ENCODE measurements at regions not wholly inside any gene's neighbourhood (a gene's known extent, or its start where the extent isn't known, plus 50 kb on each side); places are given as distances from the start of the nearest gene placed in this dataset.

- no peaks in the 10 kb centered on the region for H3K4me1 ChIP-seq (ENCODE audit: control insufficient read depth in 3 of 3, insufficient read depth in 3 of 3, low read length in 3 of 3)
- H3K27me3 ChIP-seq (ENCODE audit: control insufficient read depth in 3 of 3, insufficient read depth in 3 of 3, low read length in 3 of 3), result peaks cover 0 to 3% (median 3%) of the 10 kb centered on the region in 3 donors
- H3K9me3 ChIP-seq (ENCODE audit: control insufficient read depth in 3 of 3, low read length in 3 of 3), result no peaks in the 10 kb centered on the region
- no peaks in the 10 kb centered on the region for H3K36me3 ChIP-seq (ENCODE audit: control insufficient read depth in 3 of 3, insufficient read depth in 3 of 3, low read length in 3 of 3)
- no peak overlapping the region for H3K9ac ChIP-seq (ENCODE audit: low read depth in 1 of 3, low read length in 3 of 3)
- H3K27ac ChIP-seq (ENCODE audit: low read depth, low read length), result no peak overlapping the region
- H3K4me3 ChIP-seq (ENCODE audit: low read length in 3 of 3), result no peak overlapping the region
These were observed 385.9 kb downstream of the RASEF start for GRCh38 chr9:82677086-82677485.

DNA sequence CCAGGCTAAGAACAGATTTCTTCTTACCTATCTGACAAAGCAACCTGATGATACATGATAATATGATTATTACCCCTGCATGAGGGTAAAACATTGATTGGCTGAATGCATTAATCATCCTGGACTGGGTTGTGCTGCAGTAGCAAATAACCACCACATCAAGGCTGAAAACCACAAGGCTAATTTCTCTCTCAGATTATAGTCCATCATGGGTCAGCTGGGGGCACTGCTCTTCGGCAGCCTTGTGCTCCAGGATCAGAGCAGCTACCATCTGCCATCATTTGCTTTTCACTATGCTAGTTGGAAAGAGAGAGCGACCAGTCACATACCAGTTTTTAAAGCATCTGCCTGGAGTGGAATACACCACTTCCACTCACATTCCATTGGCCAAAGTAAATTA is 383.5 kb downstream of the RASEF start:
- no peak overlapping the region for H3K27ac ChIP-seq (ENCODE audit: low read depth, low read length)
- no peaks in the 10 kb centered on the region for H3K9me3 ChIP-seq (ENCODE audit: control insufficient read depth in 3 of 3, low read length in 3 of 3)
- peaks cover 0 to 3% (median 3%) of the 10 kb centered on the region in 3 donors for H3K27me3 ChIP-seq (ENCODE audit: control insufficient read depth in 3 of 3, insufficient read depth in 3 of 3, low read length in 3 of 3)
- H3K4me3 ChIP-seq (ENCODE audit: low read length in 3 of 3), result no peak overlapping the region
- no peak overlapping the region for H3K9ac ChIP-seq (ENCODE audit: low read depth in 1 of 3, low read length in 3 of 3)
- no peaks in the 10 kb centered on the region for H3K4me1 ChIP-seq (ENCODE audit: control insufficient read depth in 3 of 3, insufficient read depth in 3 of 3, low read length in 3 of 3)
- H3K36me3 ChIP-seq (ENCODE audit: control insufficient read depth in 3 of 3, insufficient read depth in 3 of 3, low read length in 3 of 3), result no peaks in the 10 kb centered on the region

DNA sequence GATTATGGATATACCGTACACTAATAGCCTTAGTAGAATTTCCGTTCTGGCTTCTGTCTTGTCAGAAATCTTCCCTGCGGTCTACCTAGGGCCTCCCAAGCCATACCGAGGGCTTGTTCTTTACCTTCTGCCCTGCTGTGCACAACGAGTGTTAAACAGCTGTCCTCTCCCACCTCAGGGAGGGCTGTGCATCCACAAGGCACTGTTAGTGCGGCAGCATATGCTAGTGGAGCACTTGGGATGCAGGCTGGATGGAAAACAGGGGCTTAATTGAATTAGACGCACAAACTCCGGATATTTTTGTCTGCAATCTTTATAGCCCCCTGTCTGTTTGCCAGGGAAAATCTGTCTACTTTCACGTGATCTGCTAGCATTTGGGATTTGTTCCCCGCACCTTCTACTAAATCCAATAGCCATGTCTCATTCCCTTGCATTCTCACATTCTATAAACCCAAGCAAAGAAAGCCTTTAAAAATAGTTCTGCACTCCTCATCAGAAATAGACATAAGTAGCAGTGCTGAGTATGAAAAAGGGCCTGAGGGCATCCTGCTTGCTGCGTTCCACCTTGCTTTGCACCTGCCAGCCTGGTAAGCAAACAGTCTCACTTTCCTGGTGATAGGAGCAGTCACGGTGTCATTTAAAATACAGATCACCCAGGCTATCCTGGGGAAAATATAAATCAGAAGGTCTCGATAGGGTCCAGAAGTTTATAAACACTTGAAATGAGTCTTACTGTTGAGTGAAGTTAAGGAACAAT is 382.6 kb downstream of the RASEF start:
- H3K4me1 ChIP-seq (ENCODE audit: control insufficient read depth in 3 of 3, insufficient read depth in 3 of 3, low read length in 3 of 3), result no peaks in the 10 kb centered on the region

GRCh38 chr9:82681809-82682208 is 381.1 kb downstream of the RASEF start:
- Histone ChIP-seq H3K9ac (ENCODE audit: low read depth in 1 of 3, low read length in 3 of 3) (no peak overlapping the region), H3K4me1 (ENCODE audit: control insufficient read depth in 3 of 3, insufficient read depth in 3 of 3, low read length in 3 of 3) (no peaks in the 10 kb centered on the region), H3K9me3 (ENCODE audit: control insufficient read depth in 3 of 3, low read length in 3 of 3) (no peaks in the 10 kb centered on the region), H3K27me3 (ENCODE audit: control insufficient read depth in 3 of 3, insufficient read depth in 3 of 3, low read length in 3 of 3) (peaks cover 0 to 3% (median 3%) of the 10 kb centered on the region in 3 donors), H3K27ac (ENCODE audit: low read depth, low read length) (no peak overlapping the region), H3K36me3 (ENCODE audit: control insufficient read depth in 3 of 3, insufficient read depth in 3 of 3, low read length in 3 of 3) (no peaks in the 10 kb centered on the region), H3K4me3 (ENCODE audit: low read length in 3 of 3) (no peak overlapping the region)

More for the DNA sequence above, 382.6 kb downstream of the RASEF start:
- Histone ChIP-seq H3K27ac (ENCODE audit: low read depth, low read length) (no peak overlapping the region), H3K9ac (ENCODE audit: low read depth in 1 of 3, low read length in 3 of 3) (no peak overlapping the region), H3K27me3 (ENCODE audit: control insufficient read depth in 3 of 3, insufficient read depth in 3 of 3, low read length in 3 of 3) (peaks cover 0 to 3% (median 3%) of the 10 kb centered on the region in 3 donors), H3K36me3 (ENCODE audit: control insufficient read depth in 3 of 3, insufficient read depth in 3 of 3, low read length in 3 of 3) (no peaks in the 10 kb centered on the region), H3K4me3 (ENCODE audit: low read length in 3 of 3) (no peak overlapping the region), H3K9me3 (ENCODE audit: control insufficient read depth in 3 of 3, low read length in 3 of 3) (no peaks in the 10 kb centered on the region)

- Histone ChIP-seq H3K9ac (ENCODE audit: low read depth in 1 of 3, low read length in 3 of 3) (no peak overlapping the region), H3K36me3 (ENCODE audit: control insufficient read depth in 3 of 3, insufficient read depth in 3 of 3, low read length in 3 of 3) (no peaks in the 10 kb centered on the region), H3K27ac (ENCODE audit: low read depth, low read length) (no peak overlapping the region), H3K27me3 (ENCODE audit: control insufficient read depth in 3 of 3, insufficient read depth in 3 of 3, low read length in 3 of 3) (peaks cover 0 to 3% (median 3%) of the 10 kb centered on the region in 3 donors), H3K4me1 (ENCODE audit: control insufficient read depth in 3 of 3, insufficient read depth in 3 of 3, low read length in 3 of 3) (no peaks in the 10 kb centered on the region), H3K9me3 (ENCODE audit: control insufficient read depth in 3 of 3, low read length in 3 of 3) (no peaks in the 10 kb centered on the region), H3K4me3 (ENCODE audit: low read length in 3 of 3) (no peak overlapping the region)
These were observed 380.5 kb downstream of the RASEF start for GRCh38 chr9:82682431-82682830.

DNA sequence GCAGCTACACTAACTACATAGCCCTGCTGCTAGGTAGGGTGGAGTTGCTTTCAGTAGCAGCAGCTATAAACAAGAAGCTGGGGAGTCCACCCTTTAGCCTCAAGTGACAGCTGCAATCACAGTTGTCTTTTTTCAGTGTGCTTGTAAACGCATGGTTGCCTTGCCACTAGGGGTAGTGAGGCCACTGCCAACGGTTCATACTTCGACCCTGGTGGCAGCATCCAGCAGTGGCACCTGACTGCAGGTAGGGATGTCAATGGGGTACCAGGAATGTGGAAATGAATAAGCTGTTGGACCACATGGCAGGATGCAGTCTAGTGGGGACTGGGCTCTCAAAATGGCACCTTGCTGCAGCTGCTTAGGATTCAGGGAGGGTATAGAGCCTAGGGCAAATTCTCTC is 367.2 kb downstream of the RASEF start:
- Histone ChIP-seq H3K9me3 (ENCODE audit: control insufficient read depth in 3 of 3, low read length in 3 of 3) (peaks cover 0 to 5% (median 4%) of the 10 kb centered on the region in 3 donors), H3K4me1 (ENCODE audit: control insufficient read depth in 3 of 3, insufficient read depth in 3 of 3, low read length in 3 of 3) (no peaks in the 10 kb centered on the region), H3K9ac (ENCODE audit: low read depth in 1 of 3, low read length in 3 of 3) (no peak overlapping the region), H3K27me3 (ENCODE audit: control insufficient read depth in 3 of 3, insufficient read depth in 3 of 3, low read length in 3 of 3) (no peaks in the 10 kb centered on the region), H3K36me3 (ENCODE audit: control insufficient read depth in 3 of 3, insufficient read depth in 3 of 3, low read length in 3 of 3) (no peaks in the 10 kb centered on the region), H3K27ac (ENCODE audit: low read depth, low read length) (no peak overlapping the region), H3K4me3 (ENCODE audit: low read length in 3 of 3) (no peak overlapping the region)

- Histone ChIP-seq H3K27me3 (ENCODE audit: control insufficient read depth in 3 of 3, insufficient read depth in 3 of 3, low read length in 3 of 3) (no peaks in the 10 kb centered on the region), H3K9me3 (ENCODE audit: control insufficient read depth in 3 of 3, low read length in 3 of 3) (no peaks in the 10 kb centered on the region), H3K9ac (ENCODE audit: low read depth in 1 of 3, low read length in 3 of 3) (no peak overlapping the region), H3K36me3 (ENCODE audit: control insufficient read depth in 3 of 3, insufficient read depth in 3 of 3, low read length in 3 of 3) (no peaks in the 10 kb centered on the region), H3K4me1 (ENCODE audit: control insufficient read depth in 3 of 3, insufficient read depth in 3 of 3, low read length in 3 of 3) (no peaks in the 10 kb centered on the region), H3K4me3 (ENCODE audit: low read length in 3 of 3) (no peak overlapping the region), H3K27ac (ENCODE audit: low read depth, low read length) (no peak overlapping the region)
These were observed 356.2 kb downstream of the RASEF start for GRCh38 chr9:82706786-82707185.

GRCh38 chr9:82716821-82717220 is 346.1 kb downstream of the RASEF start:
- no peak overlapping the region for H3K27ac ChIP-seq (ENCODE audit: low read depth, low read length)
- H3K4me3 ChIP-seq (ENCODE audit: low read length in 3 of 3), result no peak overlapping the region
- H3K27me3 ChIP-seq (ENCODE audit: control insufficient read depth in 3 of 3, insufficient read depth in 3 of 3, low read length in 3 of 3), result no peaks in the 10 kb centered on the region

GRCh38 chr9:82720515-82720914 is 342.4 kb downstream of the RASEF start:
- no peak overlapping the region for H3K9ac ChIP-seq (ENCODE audit: low read depth in 1 of 3, low read length in 3 of 3)
- no peaks in the 10 kb centered on the region for H3K36me3 ChIP-seq (ENCODE audit: control insufficient read depth in 3 of 3, insufficient read depth in 3 of 3, low read length in 3 of 3)
- no peak overlapping the region for H3K4me3 ChIP-seq (ENCODE audit: low read length in 3 of 3)
- no peak overlapping the region for H3K27ac ChIP-seq (ENCODE audit: low read depth, low read length)
- H3K4me1 ChIP-seq (ENCODE audit: control insufficient read depth in 3 of 3, insufficient read depth in 3 of 3, low read length in 3 of 3), result no peaks in the 10 kb centered on the region
- no peaks in the 10 kb centered on the region for H3K9me3 ChIP-seq (ENCODE audit: control insufficient read depth in 3 of 3, low read length in 3 of 3)
- no peaks in the 10 kb centered on the region for H3K27me3 ChIP-seq (ENCODE audit: control insufficient read depth in 3 of 3, insufficient read depth in 3 of 3, low read length in 3 of 3)

More at GRCh38 chr9:82716821-82717220, 346.1 kb downstream of the RASEF start:
- Histone ChIP-seq H3K36me3 (ENCODE audit: control insufficient read depth in 3 of 3, insufficient read depth in 3 of 3, low read length in 3 of 3) (no peaks in the 10 kb centered on the region), H3K4me1 (ENCODE audit: control insufficient read depth in 3 of 3, insufficient read depth in 3 of 3, low read length in 3 of 3) (no peaks in the 10 kb centered on the region), H3K9me3 (ENCODE audit: control insufficient read depth in 3 of 3, low read length in 3 of 3) (peaks cover 0 to 8% (median 4%) of the 10 kb centered on the region in 3 donors), H3K9ac (ENCODE audit: low read depth in 1 of 3, low read length in 3 of 3) (no peak overlapping the region)

GRCh38 chr9:82721593-82721992 is 341.3 kb downstream of the RASEF start:
- no peaks in the 10 kb centered on the region for H3K4me1 ChIP-seq (ENCODE audit: control insufficient read depth in 3 of 3, insufficient read depth in 3 of 3, low read length in 3 of 3)
- H3K9ac ChIP-seq (ENCODE audit: low read depth in 1 of 3, low read length in 3 of 3), result no peak overlapping the region
- H3K27ac ChIP-seq (ENCODE audit: low read depth, low read length), result no peak overlapping the region
- no peak overlapping the region for H3K4me3 ChIP-seq (ENCODE audit: low read length in 3 of 3)
- no peaks in the 10 kb centered on the region for H3K9me3 ChIP-seq (ENCODE audit: control insufficient read depth in 3 of 3, low read length in 3 of 3)
- no peaks in the 10 kb centered on the region for H3K27me3 ChIP-seq (ENCODE audit: control insufficient read depth in 3 of 3, insufficient read depth in 3 of 3, low read length in 3 of 3)
- no peaks in the 10 kb centered on the region for H3K36me3 ChIP-seq (ENCODE audit: control insufficient read depth in 3 of 3, insufficient read depth in 3 of 3, low read length in 3 of 3)

Measured in skeletal muscle tissue (tissue), 3 donors.